Erythroblast (primary cell): ENCODE measurements at regions not wholly inside any gene's neighbourhood (a gene's known extent, or its start where the extent isn't known, plus 50 kb on each side); places are given as distances from the start of the nearest gene placed in this dataset.

Experiments used
- GATA1 ChIP-seq: IDR thresholded peaks from 2 replicates; pipeline ENCODE4 v1.6.1; 2011; ENCODE audit warnings: low read depth, mild to moderate bottlenecking, control low read depth, low read length, moderate library complexity
- POLR2A ChIP-seq: IDR thresholded peaks from 2 replicates; pipeline ENCODE4 v1.6.1; 2011; ENCODE audit warnings: mild to moderate bottlenecking, low read length

- no peak for TF ChIP-seq POLR2A
- TF ChIP-seq GATA1: no peak
Measured at GRCh38 chr10:36629476-36629875, 495.9 kb upstream of the ANKRD30A start.
